WERI-Rb-1 (cell line): ENCODE measurements at regions not wholly inside any gene's neighbourhood (a gene's known extent, or its start where the extent isn't known, plus 50 kb on each side); places are given as distances from the start of the nearest gene placed in this dataset.
A peak's percentile ranks its signal among the peaks of the same experiment; 100 is the strongest.

Source experiments
- DNase-seq: peaks from one replicate; pipeline ENCODE4 v3.0.0-alpha.2; 2020
- H3K27ac ChIP-seq: fragments of 250-450 bp; sonication (Bioruptor Pico); 2 replicates; pipeline ENCODE4 v1.5.1; 2020; ENCODE audit warnings: mild to moderate bottlenecking, moderate library complexity
- H3K27me3 ChIP-seq: fragments of 250-450 bp; sonication (Bioruptor Pico); 2 replicates; pipeline ENCODE4 v1.5.1; 2021; ENCODE audit warnings: mild to moderate bottlenecking, low read depth, moderate library complexity; ENCODE audit not compliant: insufficient read depth, severe bottlenecking
- H3K36me3 ChIP-seq: fragments of 250-450 bp; sonication (Bioruptor Pico); 2 replicates; pipeline ENCODE4 v1.5.1; 2020; ENCODE audit warnings: mild to moderate bottlenecking, moderate library complexity
- H3K4me3 ChIP-seq: 2 replicates; pipeline ENCODE4 v1.5.1; 2011; ENCODE audit warnings: low read depth, mild to moderate bottlenecking, control low read depth, low read length
- H3K9me3 ChIP-seq: fragments of 250-450 bp; sonication (Bioruptor Pico); 2 replicates; pipeline ENCODE4 v1.5.1; 2021; ENCODE audit warnings: mild to moderate bottlenecking, moderate library complexity; ENCODE audit not compliant: severe bottlenecking
- TF ChIP-seq, protein P1 (sequence below): IDR thresholded peaks from 2 replicates; pipeline ENCODE4 v1.5.1; 2011; ENCODE audit warnings: low read depth, mild to moderate bottlenecking, control low read depth, inconsistent platforms, low read length

- H3K27me3 ChIP-seq, result no peaks in the 10 kb centered on the region
- DNase-seq, result peak; percentile 73
- TF ChIP-seq, protein P1, sequence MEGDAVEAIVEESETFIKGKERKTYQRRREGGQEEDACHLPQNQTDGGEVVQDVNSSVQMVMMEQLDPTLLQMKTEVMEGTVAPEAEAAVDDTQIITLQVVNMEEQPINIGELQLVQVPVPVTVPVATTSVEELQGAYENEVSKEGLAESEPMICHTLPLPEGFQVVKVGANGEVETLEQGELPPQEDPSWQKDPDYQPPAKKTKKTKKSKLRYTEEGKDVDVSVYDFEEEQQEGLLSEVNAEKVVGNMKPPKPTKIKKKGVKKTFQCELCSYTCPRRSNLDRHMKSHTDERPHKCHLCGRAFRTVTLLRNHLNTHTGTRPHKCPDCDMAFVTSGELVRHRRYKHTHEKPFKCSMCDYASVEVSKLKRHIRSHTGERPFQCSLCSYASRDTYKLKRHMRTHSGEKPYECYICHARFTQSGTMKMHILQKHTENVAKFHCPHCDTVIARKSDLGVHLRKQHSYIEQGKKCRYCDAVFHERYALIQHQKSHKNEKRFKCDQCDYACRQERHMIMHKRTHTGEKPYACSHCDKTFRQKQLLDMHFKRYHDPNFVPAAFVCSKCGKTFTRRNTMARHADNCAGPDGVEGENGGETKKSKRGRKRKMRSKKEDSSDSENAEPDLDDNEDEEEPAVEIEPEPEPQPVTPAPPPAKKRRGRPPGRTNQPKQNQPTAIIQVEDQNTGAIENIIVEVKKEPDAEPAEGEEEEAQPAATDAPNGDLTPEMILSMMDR, result peak; percentile 74
Measured at GRCh38 chr2:74762789-74763188, 71.1 kb upstream of the HK2 start.

GRCh38 chr2:74763962-74764428, 69.9 kb upstream of the HK2 start:
- Histone ChIP-seq H3K36me3 (no peaks in the 10 kb centered on the region), H3K27me3 (no peaks in the 10 kb centered on the region), H3K9me3 (peaks cover 3% of the 10 kb centered on the region), H3K4me3 (no peak overlapping the region), H3K27ac (peak overlapping the region; percentile 80)
- DNase-seq, result peak; percentile 97
- TF ChIP-seq, protein P1, result no peak

More at GRCh38 chr2:74762789-74763188, 71.1 kb upstream of the HK2 start:
- Histone ChIP-seq H3K4me3 (no peak overlapping the region), H3K27ac (no peak overlapping the region; the same call in 1 of the 2 replicates), H3K9me3 (peaks cover 6% of the 10 kb centered on the region), H3K36me3 (no peaks in the 10 kb centered on the region)

- peak overlapping the region; percentile 80 for H3K27ac ChIP-seq
- H3K27me3 ChIP-seq, result no peaks in the 10 kb centered on the region
- H3K9me3 ChIP-seq, result peaks cover 3% of the 10 kb centered on the region
- H3K36me3 ChIP-seq, result no peaks in the 10 kb centered on the region
- no peak overlapping the region for H3K4me3 ChIP-seq
- no peak for DNase-seq
- TF ChIP-seq, protein P1, result no peak
Measured at GRCh38 chr2:74764429-74765272, 69.3 kb upstream of the HK2 start.

GRCh38 chr2:74766780-74767179, 67.1 kb upstream of the HK2 start:
- no peaks in the 10 kb centered on the region for H3K36me3 ChIP-seq
- TF ChIP-seq, protein P1, result no peak
- no peak for DNase-seq

GRCh38 chr2:74767618-74768017, 66.3 kb upstream of the HK2 start:
- peaks cover 3% of the 10 kb centered on the region for H3K9me3 ChIP-seq
- H3K36me3 ChIP-seq, result no peaks in the 10 kb centered on the region
- no peaks in the 10 kb centered on the region for H3K27me3 ChIP-seq
- H3K27ac ChIP-seq, result no peak overlapping the region
- H3K4me3 ChIP-seq, result no peak overlapping the region
- no peak for DNase-seq
- TF ChIP-seq, protein P1, result no peak

More at GRCh38 chr2:74766780-74767179, 67.1 kb upstream of the HK2 start:
- Histone ChIP-seq H3K4me3 (no peak overlapping the region), H3K9me3 (peaks cover 3% of the 10 kb centered on the region), H3K27ac (no peak overlapping the region), H3K27me3 (no peaks in the 10 kb centered on the region)
